Brain microvascular endothelial cell (primary cell): ENCODE measurements at regions not wholly inside any gene's neighbourhood (a gene's known extent, or its start where the extent isn't known, plus 50 kb on each side); places are given as distances from the start of the nearest gene placed in this dataset.
"Not testable (repeated sequence)": the region's sequence is repeated elsewhere in the genome, so short reads cannot be mapped to it uniquely, and the experiment has no call there.

Experiments
- DNase-seq: peaks from one replicate; pipeline ENCODE4 v3.0.0-alpha.2; 2020
- H3K27ac ChIP-seq: fragments of 250-450 bp; sonication (Bioruptor Pico); 2 replicates; pipeline ENCODE4 v1.5.1; 2020; ENCODE audit warnings: mild to moderate bottlenecking, moderate library complexity
- H3K27me3 ChIP-seq: fragments of 250-450 bp; sonication (Bioruptor Pico); replicated peaks from 2 replicates; pipeline ENCODE4 v1.5.1; 2020; ENCODE audit warnings: mild to moderate bottlenecking
- H3K36me3 ChIP-seq: fragments of 250-450 bp; sonication (Bioruptor Pico); replicated peaks from 2 replicates; pipeline ENCODE4 v1.5.1; 2020; ENCODE audit warnings: mild to moderate bottlenecking
- H3K4me3 ChIP-seq: 2 replicates; pipeline ENCODE4 v1.5.1; 2011; ENCODE audit warnings: low read depth, mild to moderate bottlenecking, control low read depth, low read length, moderate library complexity
- CTCF ChIP-seq: IDR thresholded peaks from 2 replicates; pipeline ENCODE4 v1.5.1; 2011; ENCODE audit warnings: low read depth, mild to moderate bottlenecking, moderate library complexity, low read length, control low read depth, inconsistent platforms; ENCODE audit errors: missing control alignments
- in situ Hi-C: cut with HindIII; loops from 2 replicates; pipeline ENCODE4 v1.10.0; 2017; ENCODE audit warnings: low sequenced_read_pairs, low pct_ligation_motif_present

DNA sequence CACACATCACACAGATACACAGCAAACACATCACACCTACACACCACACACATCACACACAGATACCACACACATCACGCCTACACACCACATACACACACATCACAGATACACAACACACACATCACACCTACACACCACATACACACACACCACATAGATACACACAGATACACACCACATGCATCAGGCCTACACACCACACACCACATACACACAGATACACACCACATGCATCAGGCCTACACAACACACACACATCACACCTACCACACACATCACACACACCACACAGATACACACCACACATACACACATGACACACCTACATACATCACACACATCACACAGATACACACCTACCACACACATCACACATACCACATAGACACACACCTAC, 158.8 kb downstream of the NDUFA10 start:
- in situ Hi-C loops = no loop called here
- H3K36me3 ChIP-seq = no peaks in the 10 kb centered on the region
- H3K4me3 ChIP-seq = no peak overlapping the region
- no peak for TF ChIP-seq CTCF
- no peak overlapping the region for H3K27ac ChIP-seq
- no peak for DNase-seq
- H3K27me3 ChIP-seq = no peaks in the 10 kb centered on the region

DNA sequence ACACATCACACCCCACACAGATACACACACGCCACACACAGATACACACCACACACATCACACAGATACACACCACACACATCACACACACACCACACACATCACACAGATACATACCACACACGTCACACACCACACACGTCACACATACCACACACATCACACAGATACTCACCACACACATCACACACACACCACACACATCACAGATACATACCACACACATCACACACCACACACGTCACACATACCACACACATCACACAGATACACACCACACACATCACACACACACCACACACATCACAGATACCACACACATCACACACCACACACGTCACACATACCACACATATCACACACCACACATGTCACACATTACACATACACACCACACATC, 159.3 kb downstream of the NDUFA10 start:
- H3K27me3 ChIP-seq, H3K27ac ChIP-seq, DNase-seq, H3K4me3 ChIP-seq, H3K36me3 ChIP-seq, in situ Hi-C loops: not testable (repeated sequence)

DNA sequence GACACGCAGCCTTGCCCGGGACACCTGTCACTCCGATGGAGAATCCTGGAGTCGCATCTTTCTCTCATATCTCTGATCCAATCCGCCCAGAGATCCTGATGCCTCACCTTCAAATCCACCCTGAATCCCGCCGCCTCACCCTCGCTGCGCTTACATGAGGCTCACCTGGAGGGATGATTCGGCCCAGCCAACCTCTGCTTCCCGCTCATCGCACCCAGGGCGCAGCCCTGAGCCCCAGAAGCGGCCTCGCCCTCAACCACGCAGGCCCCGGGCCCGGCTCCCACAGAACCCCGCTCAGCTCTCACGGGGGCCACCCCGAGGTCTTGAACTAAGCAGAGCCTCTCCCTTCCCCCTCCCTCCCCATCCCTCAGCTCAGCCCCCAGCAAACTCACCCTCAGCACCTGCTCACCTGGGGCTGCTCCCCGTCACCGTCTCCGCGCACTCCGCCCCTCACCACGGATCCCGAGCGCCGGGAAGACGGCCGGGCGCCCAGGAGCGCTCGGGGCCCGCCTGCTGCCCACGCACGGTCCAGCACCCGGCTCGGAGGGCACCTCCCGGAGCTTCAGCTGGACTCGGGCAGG, 160.0 kb downstream of the NDUFA10 start:
- in situ Hi-C loops = no loop called here

DNA sequence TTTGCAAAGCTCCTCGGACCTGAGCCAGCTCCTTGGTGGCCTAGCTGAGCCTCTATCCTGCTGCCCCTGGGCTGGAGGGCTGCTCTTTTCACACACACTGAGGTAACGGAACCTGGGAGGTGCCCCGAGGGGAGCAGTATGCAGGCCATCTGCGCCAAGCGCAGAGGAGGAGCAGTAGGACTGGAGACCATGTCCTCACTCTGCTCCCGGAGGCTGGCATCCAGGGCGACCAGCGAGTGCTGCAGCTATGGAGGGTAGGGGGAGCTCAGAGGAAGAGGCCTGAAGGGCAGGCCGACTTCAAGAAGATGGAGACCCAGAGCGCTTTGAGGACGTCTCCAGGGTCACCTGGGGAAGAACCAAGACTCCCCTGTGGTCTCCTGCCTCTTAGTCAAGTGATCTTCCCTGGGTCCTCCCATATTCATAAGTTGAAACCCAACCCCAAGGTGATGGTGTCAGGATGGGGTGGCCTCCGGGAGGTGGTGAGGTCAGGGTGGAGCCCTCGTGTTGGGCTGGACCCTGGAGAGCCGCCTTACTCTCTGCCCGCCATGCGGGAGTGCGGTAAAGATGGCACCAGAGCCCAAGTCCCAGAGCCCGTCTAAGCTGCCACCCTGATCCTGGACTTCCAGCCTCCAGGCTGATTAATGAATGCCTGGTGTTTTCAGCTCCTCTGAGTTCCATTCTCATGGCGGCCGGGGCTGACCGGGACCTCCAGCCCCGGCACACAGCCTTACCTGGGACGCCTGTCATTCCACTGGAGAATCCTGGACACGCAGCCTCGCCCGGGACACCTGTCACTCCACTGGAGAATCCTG, 160.7 kb downstream of the NDUFA10 start:
- Histone ChIP-seq H3K27me3 (no peaks in the 10 kb centered on the region), H3K36me3 (no peaks in the 10 kb centered on the region), H3K4me3 (no peak overlapping the region), H3K27ac (no peak overlapping the region)
- no peak for DNase-seq
- no peak for TF ChIP-seq CTCF
- in situ Hi-C loops = no loop called here

More for the DNA sequence above, 160.0 kb downstream of the NDUFA10 start:
- no peak overlapping the region for H3K27ac ChIP-seq
- H3K36me3 ChIP-seq = no peaks in the 10 kb centered on the region
- DNase-seq = no peak
- TF ChIP-seq CTCF = no peak
- no peak overlapping the region for H3K4me3 ChIP-seq
- no peaks in the 10 kb centered on the region for H3K27me3 ChIP-seq

- Histone ChIP-seq H3K36me3 (no peaks in the 10 kb centered on the region), H3K4me3 (no peak overlapping the region), H3K27ac (no peak overlapping the region), H3K27me3 (no peaks in the 10 kb centered on the region)
- no peak for DNase-seq
- in situ Hi-C loops = no loop called here
- TF ChIP-seq CTCF = no peak
Measured at GRCh38 chr2:239862613-239863012, 162.5 kb downstream of the NDUFA10 start.

DNA sequence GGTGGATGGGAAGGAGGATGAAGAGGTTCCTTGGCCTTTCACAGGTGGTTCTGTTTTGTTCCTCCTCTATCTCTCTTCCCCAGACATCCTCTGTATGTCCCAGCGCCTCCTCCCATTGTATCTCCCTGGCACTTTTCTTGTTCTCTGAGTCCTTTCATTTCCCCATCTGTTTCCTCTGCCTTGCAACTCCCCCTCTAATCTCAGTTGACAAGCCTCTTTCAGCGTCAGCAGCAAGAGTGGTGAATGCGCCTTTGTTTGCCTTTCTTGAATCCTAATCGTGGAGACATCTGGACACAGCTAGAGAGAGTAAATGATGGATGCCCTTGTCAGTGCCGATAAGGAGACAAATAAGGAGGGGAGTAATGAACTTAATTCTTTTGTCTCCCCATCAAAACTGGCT, 167.0 kb downstream of the NDUFA10 start:
- DNase-seq = no peak
- Histone ChIP-seq H3K36me3 (no peaks in the 10 kb centered on the region), H3K4me3 (no peak overlapping the region), H3K27ac (no peak overlapping the region), H3K27me3 (no peaks in the 10 kb centered on the region)
- in situ Hi-C loops = no loop called here
- no peak for TF ChIP-seq CTCF
